ENCODE measurements at regions not wholly inside any gene's neighbourhood (a gene's known extent, or its start where the extent isn't known, plus 50 kb on each side); places are given as distances from the start of the nearest gene placed in this dataset.

- TF ChIP-seq, protein P1, sequence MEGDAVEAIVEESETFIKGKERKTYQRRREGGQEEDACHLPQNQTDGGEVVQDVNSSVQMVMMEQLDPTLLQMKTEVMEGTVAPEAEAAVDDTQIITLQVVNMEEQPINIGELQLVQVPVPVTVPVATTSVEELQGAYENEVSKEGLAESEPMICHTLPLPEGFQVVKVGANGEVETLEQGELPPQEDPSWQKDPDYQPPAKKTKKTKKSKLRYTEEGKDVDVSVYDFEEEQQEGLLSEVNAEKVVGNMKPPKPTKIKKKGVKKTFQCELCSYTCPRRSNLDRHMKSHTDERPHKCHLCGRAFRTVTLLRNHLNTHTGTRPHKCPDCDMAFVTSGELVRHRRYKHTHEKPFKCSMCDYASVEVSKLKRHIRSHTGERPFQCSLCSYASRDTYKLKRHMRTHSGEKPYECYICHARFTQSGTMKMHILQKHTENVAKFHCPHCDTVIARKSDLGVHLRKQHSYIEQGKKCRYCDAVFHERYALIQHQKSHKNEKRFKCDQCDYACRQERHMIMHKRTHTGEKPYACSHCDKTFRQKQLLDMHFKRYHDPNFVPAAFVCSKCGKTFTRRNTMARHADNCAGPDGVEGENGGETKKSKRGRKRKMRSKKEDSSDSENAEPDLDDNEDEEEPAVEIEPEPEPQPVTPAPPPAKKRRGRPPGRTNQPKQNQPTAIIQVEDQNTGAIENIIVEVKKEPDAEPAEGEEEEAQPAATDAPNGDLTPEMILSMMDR (IDR thresholded peaks at IDR 0.05) = no peak
- no peak for TF ChIP-seq POLR2A (IDR thresholded peaks at IDR 0.05)
Measured at GRCh38 chr11:36738292-36738861, 140.3 kb upstream of the RAG2 start.
